IPS-20b (cell line): ENCODE measurements at regions not wholly inside any gene's neighbourhood (a gene's known extent, or its start where the extent isn't known, plus 50 kb on each side); places are given as distances from the start of the nearest gene placed in this dataset.

ENCODE experiments used
- H3K27ac ChIP-seq: one replicate; pipeline ENCODE4 v1.5.1; 2013; ENCODE audit warnings: low read length
- H3K27me3 ChIP-seq: 2 replicates; pipeline ENCODE4 v1.6.1; 2013; ENCODE audit warnings: mild to moderate bottlenecking, low read length, inconsistent platforms; ENCODE audit not compliant: insufficient read depth
- H3K36me3 ChIP-seq: 2 replicates; pipeline ENCODE4 v1.6.1; 2013; ENCODE audit warnings: low read depth, mild to moderate bottlenecking, inconsistent platforms, low read length, moderate library complexity; ENCODE audit not compliant: insufficient read depth
- H3K4me1 ChIP-seq: 2 replicates; pipeline ENCODE4 v1.6.1; 2013; ENCODE audit warnings: mild to moderate bottlenecking, control low read depth, inconsistent platforms, low read length, moderate library complexity; ENCODE audit not compliant: insufficient read depth
- H3K4me3 ChIP-seq: 2 replicates; pipeline ENCODE4 v1.5.1; 2013; ENCODE audit warnings: mild to moderate bottlenecking, low read length, inconsistent platforms
- H3K9ac ChIP-seq: 2 replicates; pipeline ENCODE4 v1.6.1; 2013; ENCODE audit warnings: low read depth, mild to moderate bottlenecking, inconsistent platforms, low read length, moderate library complexity
- H3K9me3 ChIP-seq: 2 replicates; pipeline ENCODE4 v1.6.1; 2013; ENCODE audit warnings: mild to moderate bottlenecking, low read depth, low read length, inconsistent platforms; ENCODE audit not compliant: insufficient read depth

- H3K4me1 ChIP-seq = no peaks in the 10 kb centered on the region
- H3K36me3 ChIP-seq = no peaks in the 10 kb centered on the region
- no peak overlapping the region for H3K27ac ChIP-seq
- H3K9ac ChIP-seq = no peak overlapping the region
- no peaks in the 10 kb centered on the region for H3K9me3 ChIP-seq
- H3K4me3 ChIP-seq = no peak overlapping the region
- peaks cover 4% of the 10 kb centered on the region; the same call in 1 of the 2 replicates for H3K27me3 ChIP-seq
Measured at GRCh38 chr16:66229651-66230050, 136.8 kb upstream of the CDH5 start.

GRCh38 chr16:66228792-66229191 lies 137.7 kb upstream of the CDH5 start:
- peaks cover 4% of the 10 kb centered on the region; the same call in 1 of the 2 replicates for H3K27me3 ChIP-seq
- H3K9ac ChIP-seq = no peak overlapping the region
- no peaks in the 10 kb centered on the region for H3K4me1 ChIP-seq
- no peak overlapping the region for H3K4me3 ChIP-seq
- no peaks in the 10 kb centered on the region for H3K36me3 ChIP-seq
- no peak overlapping the region for H3K27ac ChIP-seq
- H3K9me3 ChIP-seq = no peaks in the 10 kb centered on the region

GRCh38 chr16:66227766-66228530 lies 138.5 kb upstream of the CDH5 start:
- Histone ChIP-seq H3K36me3 (no peaks in the 10 kb centered on the region), H3K4me1 (no peaks in the 10 kb centered on the region), H3K4me3 (no peak overlapping the region), H3K9me3 (no peaks in the 10 kb centered on the region), H3K9ac (no peak overlapping the region), H3K27me3 (peaks cover 4% of the 10 kb centered on the region; the same call in 1 of the 2 replicates), H3K27ac (no peak overlapping the region)

- Histone ChIP-seq H3K4me1 (no peaks in the 10 kb centered on the region), H3K4me3 (no peak overlapping the region), H3K9ac (no peak overlapping the region), H3K27me3 (peaks cover 4% of the 10 kb centered on the region; the same call in 1 of the 2 replicates), H3K9me3 (no peaks in the 10 kb centered on the region), H3K27ac (no peak overlapping the region), H3K36me3 (no peaks in the 10 kb centered on the region)
Measured at GRCh38 chr16:66226762-66227161, 139.7 kb upstream of the CDH5 start.

GRCh38 chr16:66225696-66226095 lies 140.8 kb upstream of the CDH5 start:
- no peaks in the 10 kb centered on the region for H3K27me3 ChIP-seq
- no peak overlapping the region for H3K4me3 ChIP-seq
- H3K9me3 ChIP-seq = no peaks in the 10 kb centered on the region
- no peaks in the 10 kb centered on the region for H3K36me3 ChIP-seq
- H3K4me1 ChIP-seq = no peaks in the 10 kb centered on the region
- no peak overlapping the region for H3K27ac ChIP-seq
- no peak overlapping the region for H3K9ac ChIP-seq

- Histone ChIP-seq H3K4me3 (no peak overlapping the region), H3K9me3 (no peaks in the 10 kb centered on the region), H3K27me3 (no peaks in the 10 kb centered on the region), H3K4me1 (no peaks in the 10 kb centered on the region), H3K27ac (no peak overlapping the region), H3K9ac (no peak overlapping the region), H3K36me3 (no peaks in the 10 kb centered on the region)
Measured at GRCh38 chr16:66224626-66225025, 141.9 kb upstream of the CDH5 start.

GRCh38 chr16:66224186-66224585 lies 142.3 kb upstream of the CDH5 start:
- Histone ChIP-seq H3K27me3 (no peaks in the 10 kb centered on the region; the same call in 1 of the 2 replicates), H3K4me1 (no peaks in the 10 kb centered on the region)

GRCh38 chr16:66223176-66223780 lies 143.2 kb upstream of the CDH5 start:
- H3K4me1 ChIP-seq = no peaks in the 10 kb centered on the region
- H3K36me3 ChIP-seq = no peaks in the 10 kb centered on the region
- H3K9ac ChIP-seq = no peak overlapping the region
- no peak overlapping the region for H3K27ac ChIP-seq
- no peaks in the 10 kb centered on the region for H3K9me3 ChIP-seq
- no peaks in the 10 kb centered on the region; the same call in 1 of the 2 replicates for H3K27me3 ChIP-seq
- H3K4me3 ChIP-seq = no peak overlapping the region

More at GRCh38 chr16:66224186-66224585, 142.3 kb upstream of the CDH5 start:
- Histone ChIP-seq H3K36me3 (no peaks in the 10 kb centered on the region), H3K9ac (no peak overlapping the region), H3K4me3 (no peak overlapping the region), H3K9me3 (no peaks in the 10 kb centered on the region), H3K27ac (no peak overlapping the region)

- Histone ChIP-seq H3K9ac (no peak overlapping the region), H3K27ac (no peak overlapping the region), H3K4me3 (no peak overlapping the region), H3K9me3 (no peaks in the 10 kb centered on the region), H3K36me3 (no peaks in the 10 kb centered on the region), H3K4me1 (no peaks in the 10 kb centered on the region), H3K27me3 (no peaks in the 10 kb centered on the region; the same call in 1 of the 2 replicates)
Measured at GRCh38 chr16:66222756-66223155, 143.7 kb upstream of the CDH5 start.

- Histone ChIP-seq H3K4me3 (no peak overlapping the region), H3K9me3 (no peaks in the 10 kb centered on the region), H3K9ac (no peak overlapping the region), H3K27me3 (no peaks in the 10 kb centered on the region; the same call in 1 of the 2 replicates), H3K4me1 (no peaks in the 10 kb centered on the region), H3K27ac (no peak overlapping the region), H3K36me3 (no peaks in the 10 kb centered on the region)
Measured at GRCh38 chr16:66220702-66221101, 145.8 kb upstream of the CDH5 start.

- Histone ChIP-seq H3K9me3 (no peaks in the 10 kb centered on the region), H3K4me3 (no peak overlapping the region), H3K4me1 (no peaks in the 10 kb centered on the region), H3K27me3 (no peaks in the 10 kb centered on the region; the same call in 1 of the 2 replicates), H3K9ac (no peak overlapping the region), H3K27ac (no peak overlapping the region), H3K36me3 (no peaks in the 10 kb centered on the region)
Measured at GRCh38 chr16:66219491-66219890, 147.0 kb upstream of the CDH5 start.

- Histone ChIP-seq H3K27me3 (no peaks in the 10 kb centered on the region), H3K36me3 (no peaks in the 10 kb centered on the region), H3K4me1 (no peaks in the 10 kb centered on the region), H3K4me3 (no peak overlapping the region), H3K27ac (no peak overlapping the region), H3K9me3 (no peaks in the 10 kb centered on the region), H3K9ac (no peak overlapping the region)
Measured at GRCh38 chr16:66212428-66212827, 154.1 kb upstream of the CDH5 start.
